SK-N-SH (cell line): ENCODE measurements at regions not wholly inside any gene's neighbourhood (a gene's known extent, or its start where the extent isn't known, plus 50 kb on each side); places are given as distances from the start of the nearest gene placed in this dataset.

Experiments
- CTCF ChIA-PET: fragments of 300-600, 350-600 bp; formaldehyde crosslinking; extraction: SDS; loops from one replicate; lab custom pipeline; 2021; lab: Yijun Ruan, JAX
- POLR2A ChIA-PET: fragments of 350-600 bp; sonication (Branson Sonifier 250); formaldehyde crosslinking; extraction: SDS; loops from one replicate; lab custom pipeline; 2020; ENCODE audit warnings: antibody characterized with exemption, inconsistent platforms; lab: Yijun Ruan, JAX
- DNase-seq: peaks from one replicate; pipeline ENCODE4 v3.0.0; 2012
- H2AFZ ChIP-seq: fragments of 200-600 bp; sonication (generic); 2 replicates; pipeline ENCODE4 v1.8.1; 2016; ENCODE audit warnings: antibody characterized with exemption, mild to moderate bottlenecking, low read depth
- H3F3A ChIP-seq: fragments of 200-600 bp; sonication (generic); replicated peaks from 2 replicates; pipeline ENCODE3; 2016; ENCODE audit warnings: antibody characterized with exemption, mild to moderate bottlenecking; ENCODE audit not compliant: insufficient read depth
- H3K27ac ChIP-seq, 2 experiments: fragments of 200-500 bp in 1 of 2; fragments of 200-600 bp in 1 of 2; sonication (Bioruptor generic) in 1 of 2; sonication (generic), shearing (Covaris generic) in 1 of 2; 2 replicates each; pipeline versions ENCODE4 v1.5.1 to v1.6.1; 2014 to 2016; ENCODE audit warnings: low read depth in 2 of 2, inconsistent platforms in 1 of 2, low read length in 1 of 2, mild to moderate bottlenecking in 1 of 2, mixed read lengths in 1 of 2
- H3K27me3 ChIP-seq: fragments of 200-600 bp; sonication (generic), shearing (Covaris generic); 2 replicates; pipeline ENCODE4 v1.6.1; 2016; ENCODE audit warnings: mixed run types; ENCODE audit not compliant: insufficient read depth
- H3K36me3 ChIP-seq, 2 experiments: fragments of 200-500 bp in 1 of 2; fragments of 200-600 bp in 1 of 2; sonication (Bioruptor generic) in 1 of 2; sonication (generic) in 1 of 2; replicated peaks in 1 of 2; 2 replicates each; pipeline versions ENCODE3 to v1.5.1; 2014 to 2016; ENCODE audit warnings: low read length in 1 of 2, mild to moderate bottlenecking in 1 of 2; ENCODE audit not compliant: insufficient read depth in 2 of 2, control insufficient read depth in 1 of 2
- H3K4me1 ChIP-seq, 2 experiments: fragments of 200-500 bp in 1 of 2; fragments of 200-600 bp in 1 of 2; sonication (Bioruptor generic) in 1 of 2; sonication (generic), shearing (Covaris generic) in 1 of 2; 2 replicates each; pipeline versions ENCODE4 v1.5.1 to v1.6.1; 2014 to 2016; ENCODE audit warnings: low read depth in 1 of 2, low read length in 1 of 2, mixed run types in 1 of 2; ENCODE audit not compliant: insufficient read depth in 2 of 2, control insufficient read depth in 1 of 2
- H3K4me2 ChIP-seq: fragments of 200-600 bp; sonication (generic), shearing (Covaris generic); 2 replicates; pipeline ENCODE4 v1.6.1; 2017; ENCODE audit warnings: mixed run types
- H3K4me3 ChIP-seq, 2 experiments: fragments of 200-500 bp in 1 of 2; fragments of 200-600 bp in 1 of 2; sonication (Bioruptor generic) in 1 of 2; sonication (generic), shearing (Covaris generic) in 1 of 2; 2 replicates each; pipeline versions ENCODE4 v1.5.1 to v1.8.1; 2014 to 2016; ENCODE audit warnings: low read depth in 2 of 2, inconsistent platforms in 1 of 2, low read length in 1 of 2, mild to moderate bottlenecking in 1 of 2, mixed read lengths in 1 of 2, moderate library complexity in 1 of 2
- H3K79me2 ChIP-seq: fragments of 200-600 bp; sonication (generic); 2 replicates; pipeline ENCODE4 v1.8.1; 2017; ENCODE audit warnings: mild to moderate bottlenecking; ENCODE audit not compliant: insufficient read depth
- H3K9ac ChIP-seq: fragments of 200-600 bp; sonication (generic); 2 replicates; pipeline ENCODE4 v1.6.1; 2017; ENCODE audit warnings: mixed run types
- H3K9me2 ChIP-seq: fragments of 200-600 bp; sonication (generic); 2 replicates; pipeline ENCODE4 v1.6.1; 2017; ENCODE audit warnings: mixed run types
- H3K9me3 ChIP-seq: fragments of 200-600 bp; sonication (generic); 2 replicates; pipeline ENCODE4 v1.6.1; 2017; ENCODE audit warnings: mixed run types, mild to moderate bottlenecking, moderate library complexity
- H4K20me1 ChIP-seq: fragments of 200-600 bp; sonication (generic); 2 replicates; pipeline ENCODE4 v1.6.1; 2017; ENCODE audit warnings: mild to moderate bottlenecking, mixed run types; ENCODE audit not compliant: insufficient read depth
- FOSL2 ChIP-seq: IDR thresholded peaks from 2 replicates; pipeline ENCODE4 v1.4.0; 2012; ENCODE audit warnings: low read depth, mild to moderate bottlenecking, moderate library complexity, borderline replicate concordance
- GABPA ChIP-seq: IDR thresholded peaks from 2 replicates; pipeline ENCODE4 v1.4.0; 2012; ENCODE audit warnings: low read depth, mild to moderate bottlenecking
- GATA2 ChIP-seq: sonication (generic); formaldehyde crosslinking; IDR thresholded peaks from 2 replicates; pipeline ENCODE4 v1.5.0; 2020; ENCODE audit warnings: mild to moderate bottlenecking, missing genetic modification reagents
- JUND ChIP-seq: IDR thresholded peaks from 2 replicates; pipeline ENCODE4 v1.4.0; 2012
- MEF2A ChIP-seq: IDR thresholded peaks from 2 replicates; pipeline ENCODE4 v1.4.0; 2012; ENCODE audit warnings: low read depth, borderline replicate concordance
- MXI1 ChIP-seq: IDR thresholded peaks from 2 replicates; pipeline ENCODE4 v1.6.1; 2012; ENCODE audit warnings: mild to moderate bottlenecking, low read depth, low read length, improper control_type of control experiment
- PBX3 ChIP-seq: IDR thresholded peaks from 2 replicates; pipeline ENCODE4; 2012
- POLR2AphosphoS5 ChIP-seq: IDR thresholded peaks from 2 replicates; pipeline ENCODE4 v1.6.1; 2012; ENCODE audit warnings: low read depth, low read length
- RCOR1 ChIP-seq: fragments of 150-350 bp; IDR thresholded peaks from 2 replicates; pipeline ENCODE4 v1.6.1; 2017; ENCODE audit warnings: antibody characterized with exemption, low read length
- RFX5 ChIP-seq: IDR thresholded peaks from 2 replicates; pipeline ENCODE4 v1.6.1; 2012; ENCODE audit warnings: mild to moderate bottlenecking, improper control_type of control experiment, low read length
- SIN3A ChIP-seq: IDR thresholded peaks from 2 replicates; pipeline ENCODE4 v1.6.1; 2012; ENCODE audit warnings: low read depth, mild to moderate bottlenecking, low read length, moderate library complexity, borderline replicate concordance
- SMC3 ChIP-seq: IDR thresholded peaks from 2 replicates; pipeline ENCODE4 v1.6.1; 2012; ENCODE audit warnings: low read depth, low read length, improper control_type of control experiment
- TAF1 ChIP-seq: IDR thresholded peaks from 2 replicates; pipeline ENCODE4 v1.6.1; 2012; ENCODE audit warnings: low read depth, mild to moderate bottlenecking, low read length, moderate library complexity, borderline replicate concordance
- TCF12 ChIP-seq: IDR thresholded peaks from 2 replicates; pipeline ENCODE4 v1.4.0; 2012
- TEAD4 ChIP-seq: IDR thresholded peaks from 2 replicates; pipeline ENCODE4 v1.4.0; 2012; ENCODE audit warnings: mild to moderate bottlenecking, borderline replicate concordance; ENCODE audit not compliant: insufficient read depth
- WGBS: methylation state at CpG from one replicate; pipeline ENCODE4 v1.1.6; 2017; ENCODE audit warnings: low lambda C conversion rate; 5-methylcytosine and 5-hydroxymethylcytosine counted together
- TF ChIP-seq, protein P1 (sequence below): IDR thresholded peaks from 2 replicates; pipeline ENCODE4 v1.4.0; 2012; ENCODE audit warnings: low read depth
- TF ChIP-seq, protein P2 (sequence below): fragments of 150-350 bp; IDR thresholded peaks from 2 replicates; pipeline ENCODE4 v1.6.1; 2017; ENCODE audit warnings: antibody characterized with exemption, low read length, low read depth, borderline replicate concordance

- Histone ChIP-seq H3K9me3 (no peaks in the 10 kb centered on the region), H3K36me3 (no peaks in the 10 kb centered on the region), H4K20me1 (no peaks in the 10 kb centered on the region), H2AFZ (no peak overlapping the region), H3F3A (no peaks in the 10 kb centered on the region), H3K4me1 (peaks cover 0 to 4% of the 10 kb centered on the region in 2 experiments; a peak in 1 of 4 replicates), H3K27me3 (no peaks in the 10 kb centered on the region), H3K9me2 (no peaks in the 10 kb centered on the region), H3K79me2 (no peaks in the 10 kb centered on the region), H3K9ac (no peak overlapping the region), H3K4me3 (no peak overlapping the region), H3K27ac (no peak overlapping the region), H3K4me2 (no peak overlapping the region)
- ChIA-PET POLR2A (no interaction called here), CTCF (no interaction called here)
- no peak for TF ChIP-seq GABPA
- no peak for TF ChIP-seq TAF1
- no peak for TF ChIP-seq POLR2AphosphoS5
- TF ChIP-seq JUND, result no peak
- TF ChIP-seq RFX5, result no peak
- TF ChIP-seq SIN3A, result no peak
- TF ChIP-seq GATA2, result no peak
- DNase-seq, result no peak
- WGBS, result 58% methylated on average over 6 of the region's 6 CpGs
Observed at GRCh38 chr13:100746953-100747683, 72.5 kb upstream of the TMTC4 start.

DNA sequence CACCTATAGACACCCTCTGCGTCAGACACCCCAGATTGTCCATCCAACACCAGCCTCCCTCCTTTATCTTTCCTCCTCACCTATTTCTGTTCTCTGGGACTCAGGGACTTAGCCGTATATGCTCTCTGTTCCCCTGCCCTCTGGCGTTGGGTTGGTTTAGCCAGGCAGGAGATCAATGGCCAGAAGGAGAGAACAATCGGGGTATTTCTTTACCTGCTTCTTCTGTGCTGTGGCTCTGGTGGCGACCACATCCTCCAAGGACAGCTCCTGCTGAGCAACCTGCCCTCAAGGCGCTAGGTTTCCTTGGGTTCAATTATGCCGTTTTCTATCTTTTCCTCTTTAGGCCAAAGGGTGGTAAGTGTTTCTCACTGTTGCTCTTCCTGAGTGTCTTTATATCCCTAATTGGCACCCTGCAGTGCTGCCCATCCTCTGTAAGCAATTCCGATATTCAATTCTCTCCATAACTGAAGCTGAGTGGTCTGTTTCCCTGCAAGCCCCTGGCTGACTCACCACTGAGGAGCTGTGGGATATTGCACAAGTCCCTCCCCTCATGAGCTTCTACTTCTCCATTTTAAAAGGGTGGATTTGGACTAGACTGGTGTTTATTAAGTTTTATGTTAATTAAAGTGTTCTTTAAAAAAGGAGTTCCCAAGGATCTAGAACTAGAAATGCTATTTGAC is 63.7 kb upstream of the TMTC4 start:
- no peak overlapping the region for H3K9ac ChIP-seq
- WGBS, result 60% methylated on average over 8 of the region's 8 CpGs
- H3K36me3 ChIP-seq, result no peaks in the 10 kb centered on the region
- no peaks in the 10 kb centered on the region for H3K9me2 ChIP-seq
- TF ChIP-seq MXI1 (no peak), FOSL2 (no peak)
- no peaks in the 10 kb centered on the region for H4K20me1 ChIP-seq
- H3K4me3 ChIP-seq, result no peak overlapping the region
- no peak overlapping the region for H3K4me2 ChIP-seq
- no peaks in the 10 kb centered on the region for H3K79me2 ChIP-seq
- no peak for DNase-seq
- no peaks in the 10 kb centered on the region for H3F3A ChIP-seq
- no peaks in the 10 kb centered on the region for H3K4me1 ChIP-seq
- POLR2A ChIA-PET, result no interaction called here
- H3K27ac ChIP-seq, result no peak overlapping the region
- H3K27me3 ChIP-seq, result no peaks in the 10 kb centered on the region; the same call in 1 of the 2 replicates
- CTCF ChIA-PET, result no interaction called here
- H3K9me3 ChIP-seq, result no peaks in the 10 kb centered on the region
- H2AFZ ChIP-seq, result no peak overlapping the region

- no peaks in the 10 kb centered on the region for H3K79me2 ChIP-seq
- 56% methylated on average over 9 of the region's 9 CpGs for WGBS
- H3K9me3 ChIP-seq, result no peaks in the 10 kb centered on the region
- H3K9ac ChIP-seq, result no peak overlapping the region
- POLR2A ChIA-PET, result no interaction called here
- no peaks in the 10 kb centered on the region; the same call in 1 of the 2 replicates for H3K27me3 ChIP-seq
- no peak overlapping the region for H2AFZ ChIP-seq
- no peak overlapping the region for H3K4me3 ChIP-seq
- TF ChIP-seq, protein P1, sequence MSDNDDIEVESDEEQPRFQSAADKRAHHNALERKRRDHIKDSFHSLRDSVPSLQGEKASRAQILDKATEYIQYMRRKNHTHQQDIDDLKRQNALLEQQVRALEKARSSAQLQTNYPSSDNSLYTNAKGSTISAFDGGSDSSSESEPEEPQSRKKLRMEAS, result no peak
- TF ChIP-seq, protein P2, sequence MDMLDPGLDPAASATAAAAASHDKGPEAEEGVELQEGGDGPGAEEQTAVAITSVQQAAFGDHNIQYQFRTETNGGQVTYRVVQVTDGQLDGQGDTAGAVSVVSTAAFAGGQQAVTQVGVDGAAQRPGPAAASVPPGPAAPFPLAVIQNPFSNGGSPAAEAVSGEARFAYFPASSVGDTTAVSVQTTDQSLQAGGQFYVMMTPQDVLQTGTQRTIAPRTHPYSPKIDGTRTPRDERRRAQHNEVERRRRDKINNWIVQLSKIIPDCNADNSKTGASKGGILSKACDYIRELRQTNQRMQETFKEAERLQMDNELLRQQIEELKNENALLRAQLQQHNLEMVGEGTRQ, result no peak
- TF ChIP-seq PBX3 (no peak), RFX5 (no peak), SIN3A (no peak), TCF12 (no peak), MXI1 (no peak), RCOR1 (no peak), TAF1 (no peak), GATA2 (no peak), MEF2A (no peak), TEAD4 (no peak), SMC3 (no peak)
- no peaks in the 10 kb centered on the region for H3F3A ChIP-seq
- no peaks in the 10 kb centered on the region for H3K9me2 ChIP-seq
- no peak overlapping the region for H3K27ac ChIP-seq
- CTCF ChIA-PET, result no interaction called here
- H4K20me1 ChIP-seq, result no peaks in the 10 kb centered on the region
- no peak overlapping the region for H3K4me2 ChIP-seq
- no peaks in the 10 kb centered on the region for H3K4me1 ChIP-seq
- no peak for DNase-seq
- H3K36me3 ChIP-seq, result no peaks in the 10 kb centered on the region
Observed at GRCh38 chr13:100735494-100735893, 60.9 kb upstream of the TMTC4 start.
